ENCODE measurements at regions not wholly inside any gene's neighbourhood (a gene's known extent, or its start where the extent isn't known, plus 50 kb on each side); places are given as distances from the start of the nearest gene placed in this dataset.

DNA sequence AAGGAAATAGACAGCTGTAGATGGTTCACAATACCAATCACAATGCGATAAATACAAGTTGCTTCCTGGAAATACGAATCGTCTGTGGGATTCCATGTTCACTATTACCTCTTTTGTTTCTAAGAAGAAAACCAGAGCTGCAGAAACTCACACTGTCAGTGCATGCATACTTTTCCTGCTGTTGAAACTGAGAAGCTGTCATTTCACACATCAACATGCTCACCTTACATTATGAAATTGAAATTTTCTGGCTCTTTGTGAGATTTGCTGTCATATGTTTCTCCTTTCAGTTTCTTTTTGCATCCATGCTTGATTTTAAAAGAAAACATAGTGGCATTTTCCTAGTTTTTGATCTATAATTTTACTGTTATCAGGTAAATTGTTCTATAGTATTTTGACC is 418.3 kb upstream of the HTR2C start:
- TF ChIP-seq ZFP3 (CRISPR knock-in tag; IDR thresholded peaks at IDR 0.05) = no peak
- no peak for TF ChIP-seq ZNF70 (CRISPR knock-in tag; IDR thresholded peaks at IDR 0.05)
- no peak for TF ChIP-seq RARB (CRISPR knock-in tag; IDR thresholded peaks at IDR 0.05)
- TF ChIP-seq BACH2 (CRISPR knock-in tag; IDR thresholded peaks at IDR 0.05; ENCODE audit: borderline replicate concordance) = no peak
- TF ChIP-seq OSR1 (CRISPR knock-in tag; IDR thresholded peaks at IDR 0.05) = no peak
- TF ChIP-seq ZFP30 (CRISPR knock-in tag; IDR thresholded peaks at IDR 0.05) = no peak
- no peak for TF ChIP-seq PPARA (CRISPR knock-in tag; IDR thresholded peaks at IDR 0.05; ENCODE audit: borderline replicate concordance)
- TF ChIP-seq, protein P1, sequence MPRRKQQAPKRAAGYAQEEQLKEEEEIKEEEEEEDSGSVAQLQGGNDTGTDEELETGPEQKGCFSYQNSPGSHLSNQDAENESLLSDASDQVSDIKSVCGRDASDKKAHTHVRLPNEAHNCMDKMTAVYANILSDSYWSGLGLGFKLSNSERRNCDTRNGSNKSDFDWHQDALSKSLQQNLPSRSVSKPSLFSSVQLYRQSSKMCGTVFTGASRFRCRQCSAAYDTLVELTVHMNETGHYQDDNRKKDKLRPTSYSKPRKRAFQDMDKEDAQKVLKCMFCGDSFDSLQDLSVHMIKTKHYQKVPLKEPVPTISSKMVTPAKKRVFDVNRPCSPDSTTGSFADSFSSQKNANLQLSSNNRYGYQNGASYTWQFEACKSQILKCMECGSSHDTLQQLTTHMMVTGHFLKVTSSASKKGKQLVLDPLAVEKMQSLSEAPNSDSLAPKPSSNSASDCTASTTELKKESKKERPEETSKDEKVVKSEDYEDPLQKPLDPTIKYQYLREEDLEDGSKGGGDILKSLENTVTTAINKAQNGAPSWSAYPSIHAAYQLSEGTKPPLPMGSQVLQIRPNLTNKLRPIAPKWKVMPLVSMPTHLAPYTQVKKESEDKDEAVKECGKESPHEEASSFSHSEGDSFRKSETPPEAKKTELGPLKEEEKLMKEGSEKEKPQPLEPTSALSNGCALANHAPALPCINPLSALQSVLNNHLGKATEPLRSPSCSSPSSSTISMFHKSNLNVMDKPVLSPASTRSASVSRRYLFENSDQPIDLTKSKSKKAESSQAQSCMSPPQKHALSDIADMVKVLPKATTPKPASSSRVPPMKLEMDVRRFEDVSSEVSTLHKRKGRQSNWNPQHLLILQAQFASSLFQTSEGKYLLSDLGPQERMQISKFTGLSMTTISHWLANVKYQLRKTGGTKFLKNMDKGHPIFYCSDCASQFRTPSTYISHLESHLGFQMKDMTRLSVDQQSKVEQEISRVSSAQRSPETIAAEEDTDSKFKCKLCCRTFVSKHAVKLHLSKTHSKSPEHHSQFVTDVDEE (CRISPR knock-in tag; IDR thresholded peaks at IDR 0.05) = no peak
- TF ChIP-seq ESRRG (CRISPR knock-in tag; IDR thresholded peaks at IDR 0.05) = no peak
- no peak for TF ChIP-seq ARNTL (CRISPR knock-in tag; IDR thresholded peaks at IDR 0.05; ENCODE audit: borderline replicate concordance, low read depth)
- TF ChIP-seq, protein P2, sequence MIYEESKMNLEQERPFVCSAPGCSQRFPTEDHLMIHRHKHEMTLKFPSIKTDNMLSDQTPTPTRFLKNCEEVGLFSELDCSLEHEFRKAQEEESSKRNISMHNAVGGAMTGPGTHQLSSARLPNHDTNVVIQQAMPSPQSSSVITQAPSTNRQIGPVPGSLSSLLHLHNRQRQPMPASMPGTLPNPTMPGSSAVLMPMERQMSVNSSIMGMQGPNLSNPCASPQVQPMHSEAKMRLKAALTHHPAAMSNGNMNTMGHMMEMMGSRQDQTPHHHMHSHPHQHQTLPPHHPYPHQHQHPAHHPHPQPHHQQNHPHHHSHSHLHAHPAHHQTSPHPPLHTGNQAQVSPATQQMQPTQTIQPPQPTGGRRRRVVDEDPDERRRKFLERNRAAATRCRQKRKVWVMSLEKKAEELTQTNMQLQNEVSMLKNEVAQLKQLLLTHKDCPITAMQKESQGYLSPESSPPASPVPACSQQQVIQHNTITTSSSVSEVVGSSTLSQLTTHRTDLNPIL (CRISPR knock-in tag; IDR thresholded peaks at IDR 0.05; ENCODE audit: low read depth) = no peak

All from SK-N-SH treated with all-trans-retinoic acid at 6 μM for 48 hours (cell line).